Muscle layer of colon (tissue), 2 donors: ENCODE measurements at regions not wholly inside any gene's neighbourhood (a gene's known extent, or its start where the extent isn't known, plus 50 kb on each side); places are given as distances from the start of the nearest gene placed in this dataset.

Experiments
- H3K27ac ChIP-seq: one replicate; pipeline ENCODE4 v1.7.0; 2013; ENCODE audit warnings: low read depth, mild to moderate bottlenecking, low read length, moderate library complexity
- H3K27me3 ChIP-seq, 2 donors: one replicate each; pipeline ENCODE4 v1.7.0; 2013; ENCODE audit warnings: low read length in 2 of 2, mild to moderate bottlenecking in 2 of 2; ENCODE audit not compliant: insufficient read depth in 2 of 2, control insufficient read depth in 1 of 2
- H3K36me3 ChIP-seq: one replicate; pipeline ENCODE4 v1.7.0; 2013; ENCODE audit warnings: mild to moderate bottlenecking, low read length; ENCODE audit not compliant: insufficient read depth
- H3K4me1 ChIP-seq: one replicate; pipeline ENCODE4 v1.7.0; 2013; ENCODE audit warnings: mild to moderate bottlenecking, low read length; ENCODE audit not compliant: insufficient read depth
- H3K4me3 ChIP-seq, 2 donors: one replicate each; pipeline ENCODE4 v1.7.0; 2013; ENCODE audit warnings: low read length in 2 of 2, low read depth in 1 of 2, mild to moderate bottlenecking in 1 of 2, moderate library complexity in 1 of 2
- H3K9ac ChIP-seq: one replicate; pipeline ENCODE4 v1.7.0; 2013; ENCODE audit warnings: low read length
- H3K9me3 ChIP-seq: one replicate; pipeline ENCODE4 v1.7.0; 2013; ENCODE audit warnings: mild to moderate bottlenecking, low read length
- donor health status: abdominal sarcoma.
- donor health status: Adenocarcinoma of cecum.

- H3K4me1 ChIP-seq, result no peaks in the 10 kb centered on the region
- H3K9ac ChIP-seq, result no peak overlapping the region
- H3K4me3 ChIP-seq, result no peak overlapping the region
- H3K27ac ChIP-seq, result no peak overlapping the region
- H3K9me3 ChIP-seq, result no peaks in the 10 kb centered on the region
- no peaks in the 10 kb centered on the region for H3K36me3 ChIP-seq
- no peaks in the 10 kb centered on the region for H3K27me3 ChIP-seq
These were observed 483.3 kb downstream of the TUSC7 start for GRCh38 chr3:117192888-117193287.

GRCh38 chr3:117193390-117193789 lies 483.8 kb downstream of the TUSC7 start:
- H3K9ac ChIP-seq, result no peak overlapping the region
- H3K27ac ChIP-seq, result no peak overlapping the region
- H3K9me3 ChIP-seq, result no peaks in the 10 kb centered on the region
- no peaks in the 10 kb centered on the region for H3K36me3 ChIP-seq
- H3K4me3 ChIP-seq, result no peak overlapping the region
- H3K4me1 ChIP-seq, result no peaks in the 10 kb centered on the region
- H3K27me3 ChIP-seq, result no peaks in the 10 kb centered on the region

GRCh38 chr3:117195034-117195433 lies 485.5 kb downstream of the TUSC7 start:
- no peak overlapping the region for H3K9ac ChIP-seq
- no peaks in the 10 kb centered on the region for H3K9me3 ChIP-seq
- no peaks in the 10 kb centered on the region for H3K4me1 ChIP-seq
- no peak overlapping the region for H3K27ac ChIP-seq
- H3K4me3 ChIP-seq, result no peak overlapping the region
- no peaks in the 10 kb centered on the region for H3K36me3 ChIP-seq
- H3K27me3 ChIP-seq, result no peaks in the 10 kb centered on the region

- no peak overlapping the region for H3K4me3 ChIP-seq
- H3K9me3 ChIP-seq, result no peaks in the 10 kb centered on the region
- H3K9ac ChIP-seq, result no peak overlapping the region
These were observed 491.4 kb downstream of the TUSC7 start for GRCh38 chr3:117200962-117201361.

GRCh38 chr3:117201901-117202774 lies 492.6 kb downstream of the TUSC7 start:
- Histone ChIP-seq H3K9me3 (no peaks in the 10 kb centered on the region), H3K4me3 (no peak overlapping the region), H3K9ac (no peak overlapping the region), H3K27me3 (no peaks in the 10 kb centered on the region), H3K36me3 (no peaks in the 10 kb centered on the region), H3K4me1 (no peaks in the 10 kb centered on the region), H3K27ac (no peak overlapping the region)

More at GRCh38 chr3:117200962-117201361, 491.4 kb downstream of the TUSC7 start:
- H3K36me3 ChIP-seq, result no peaks in the 10 kb centered on the region
- no peaks in the 10 kb centered on the region for H3K4me1 ChIP-seq
- H3K27ac ChIP-seq, result no peak overlapping the region
- no peaks in the 10 kb centered on the region for H3K27me3 ChIP-seq

- H3K9me3 ChIP-seq, result no peaks in the 10 kb centered on the region
- no peak overlapping the region for H3K27ac ChIP-seq
These were observed 507.8 kb downstream of the TUSC7 start for GRCh38 chr3:117217355-117217754.

GRCh38 chr3:117217760-117218316 lies 508.3 kb downstream of the TUSC7 start:
- H3K27me3 ChIP-seq, result no peaks in the 10 kb centered on the region
- H3K4me1 ChIP-seq, result no peaks in the 10 kb centered on the region
- no peak overlapping the region for H3K27ac ChIP-seq
- H3K9ac ChIP-seq, result no peak overlapping the region
- H3K36me3 ChIP-seq, result no peaks in the 10 kb centered on the region
- no peaks in the 10 kb centered on the region for H3K9me3 ChIP-seq
- H3K4me3 ChIP-seq, result no peak overlapping the region

More at GRCh38 chr3:117217355-117217754, 507.8 kb downstream of the TUSC7 start:
- Histone ChIP-seq H3K4me1 (no peaks in the 10 kb centered on the region), H3K9ac (no peak overlapping the region), H3K27me3 (no peaks in the 10 kb centered on the region), H3K4me3 (no peak overlapping the region), H3K36me3 (no peaks in the 10 kb centered on the region)

GRCh38 chr3:117218641-117219048 lies 509.1 kb downstream of the TUSC7 start:
- Histone ChIP-seq H3K9me3 (no peaks in the 10 kb centered on the region), H3K36me3 (no peaks in the 10 kb centered on the region), H3K27ac (no peak overlapping the region), H3K4me1 (no peaks in the 10 kb centered on the region), H3K27me3 (no peaks in the 10 kb centered on the region), H3K9ac (no peak overlapping the region), H3K4me3 (no peak overlapping the region)

GRCh38 chr3:117219296-117219695 lies 509.7 kb downstream of the TUSC7 start:
- no peak overlapping the region for H3K4me3 ChIP-seq
- H3K9me3 ChIP-seq, result no peaks in the 10 kb centered on the region
- no peaks in the 10 kb centered on the region for H3K4me1 ChIP-seq
- H3K36me3 ChIP-seq, result no peaks in the 10 kb centered on the region
- H3K27ac ChIP-seq, result no peak overlapping the region
- no peaks in the 10 kb centered on the region for H3K27me3 ChIP-seq
- no peak overlapping the region for H3K9ac ChIP-seq

- Histone ChIP-seq H3K36me3 (no peaks in the 10 kb centered on the region), H3K27ac (no peak overlapping the region), H3K4me1 (no peaks in the 10 kb centered on the region), H3K9ac (no peak overlapping the region), H3K27me3 (no peaks in the 10 kb centered on the region), H3K4me3 (no peak overlapping the region), H3K9me3 (no peaks in the 10 kb centered on the region)
These were observed 517.4 kb downstream of the TUSC7 start for GRCh38 chr3:117226932-117227331.

- Histone ChIP-seq H3K4me3 (no peak overlapping the region), H3K9ac (no peak overlapping the region), H3K27ac (no peak overlapping the region), H3K36me3 (no peaks in the 10 kb centered on the region), H3K9me3 (no peaks in the 10 kb centered on the region), H3K27me3 (no peaks in the 10 kb centered on the region), H3K4me1 (no peaks in the 10 kb centered on the region)
These were observed 518.9 kb downstream of the TUSC7 start for GRCh38 chr3:117228466-117228865.

- Histone ChIP-seq H3K27me3 (no peaks in the 10 kb centered on the region), H3K36me3 (no peaks in the 10 kb centered on the region), H3K9me3 (no peaks in the 10 kb centered on the region), H3K4me1 (no peaks in the 10 kb centered on the region), H3K4me3 (no peak overlapping the region), H3K9ac (no peak overlapping the region), H3K27ac (no peak overlapping the region)
These were observed 521.3 kb downstream of the TUSC7 start for GRCh38 chr3:117230924-117231323.
